H9 (cell line): ENCODE measurements at regions not wholly inside any gene's neighbourhood (a gene's known extent, or its start where the extent isn't known, plus 50 kb on each side); places are given as distances from the start of the nearest gene placed in this dataset.

ENCODE experiments used
- DNase-seq: peaks from one replicate; pipeline ENCODE4 v3.0.0-alpha.2; 2017
- H2AFZ ChIP-seq: one replicate; pipeline ENCODE4 v1.6.1; 2013; ENCODE audit warnings: mild to moderate bottlenecking, low read length, control low read depth, moderate library complexity
- H2AK5ac ChIP-seq: 2 replicates; pipeline ENCODE4 v1.6.1; 2013; ENCODE audit warnings: low read length, control low read depth, mixed read lengths; ENCODE audit not compliant: insufficient read length
- H2BK120ac ChIP-seq: one replicate; pipeline ENCODE4 v1.6.1; 2013; ENCODE audit warnings: low read depth, mild to moderate bottlenecking, low read length, control low read depth, inconsistent platforms; ENCODE audit not compliant: poor library complexity, severe bottlenecking
- H2BK12ac ChIP-seq: 2 replicates; pipeline ENCODE4 v1.6.1; 2013; ENCODE audit warnings: low read length, control low read depth, mixed read lengths, low read depth; ENCODE audit not compliant: insufficient read length
- H2BK15ac ChIP-seq: 2 replicates; pipeline ENCODE4 v1.6.1; 2013; ENCODE audit warnings: low read depth, low read length, control low read depth
- H2BK20ac ChIP-seq: one replicate; pipeline ENCODE4 v1.6.1; 2013; ENCODE audit warnings: low read depth, mild to moderate bottlenecking, low read length, control low read depth, inconsistent platforms; ENCODE audit not compliant: poor library complexity, severe bottlenecking
- H2BK5ac ChIP-seq: 2 replicates; pipeline ENCODE4 v1.6.1; 2013; ENCODE audit warnings: low read length, control low read depth, mixed read lengths; ENCODE audit not compliant: insufficient read length
- H3K14ac ChIP-seq: 2 replicates; pipeline ENCODE4 v1.6.1; 2013; ENCODE audit warnings: low read length, control low read depth; ENCODE audit not compliant: insufficient read depth
- H3K18ac ChIP-seq: 2 replicates; pipeline ENCODE4 v1.6.1; 2013; ENCODE audit warnings: low read depth, mild to moderate bottlenecking, mixed read lengths, low read length, control low read depth; ENCODE audit not compliant: insufficient read length
- H3K23ac ChIP-seq: 2 replicates; pipeline ENCODE4 v1.6.1; 2013; ENCODE audit warnings: low read length, control low read depth, mixed read lengths, low read depth; ENCODE audit not compliant: insufficient read length
- H3K23me2 ChIP-seq: 2 replicates; pipeline ENCODE4 v1.6.1; 2013; ENCODE audit warnings: low read depth, mild to moderate bottlenecking, mixed read lengths, low read length, control low read depth; ENCODE audit not compliant: insufficient read length, poor library complexity, severe bottlenecking
- H3K27ac ChIP-seq: 2 replicates; pipeline ENCODE4 v1.5.1; 2013; ENCODE audit warnings: low read length, control low read depth, mixed read lengths, low read depth; ENCODE audit not compliant: insufficient read length
- H3K27me3 ChIP-seq: 2 replicates; pipeline ENCODE4 v1.6.1; 2013; ENCODE audit warnings: low read length, control low read depth, inconsistent platforms; ENCODE audit not compliant: insufficient read depth
- H3K4ac ChIP-seq: 2 replicates; pipeline ENCODE4 v1.6.1; 2013; ENCODE audit warnings: low read depth, mild to moderate bottlenecking, control low read depth, inconsistent platforms, low read length, moderate library complexity
- H3K4me1 ChIP-seq: 2 replicates; pipeline ENCODE4 v1.6.1; 2013; ENCODE audit warnings: low read length, control low read depth, inconsistent platforms; ENCODE audit not compliant: insufficient read depth
- H3K4me2 ChIP-seq: 2 replicates; pipeline ENCODE4 v1.6.1; 2013; ENCODE audit warnings: low read length, control low read depth, mixed read lengths; ENCODE audit not compliant: insufficient read length, insufficient read depth
- H3K56ac ChIP-seq: 2 replicates; pipeline ENCODE4 v1.6.1; 2013; ENCODE audit warnings: low read depth, mild to moderate bottlenecking, mixed read lengths, low read length, control low read depth; ENCODE audit not compliant: insufficient read length
- H3K79me1 ChIP-seq: 2 replicates; pipeline ENCODE4 v1.6.1; 2013; ENCODE audit warnings: low read depth, mild to moderate bottlenecking, moderate library complexity, low read length, control low read depth, inconsistent platforms; ENCODE audit not compliant: insufficient read depth, poor library complexity, severe bottlenecking
- H3K79me2 ChIP-seq: 2 replicates; pipeline ENCODE4 v1.6.1; 2013; ENCODE audit warnings: low read length, control low read depth, inconsistent platforms; ENCODE audit not compliant: insufficient read depth
- H3K9ac ChIP-seq: 2 replicates; pipeline ENCODE4 v1.6.1; 2013; ENCODE audit warnings: low read length, control low read depth, mixed read lengths; ENCODE audit not compliant: insufficient read length; ENCODE audit errors: extremely low read depth
- H3K9me3 ChIP-seq: one replicate; pipeline ENCODE4 v1.6.1; 2013; ENCODE audit warnings: low read depth, low read length, inconsistent platforms; ENCODE audit not compliant: control insufficient read depth
- H3T11ph ChIP-seq: one replicate; pipeline ENCODE4 v1.6.1; 2013; ENCODE audit warnings: mild to moderate bottlenecking, low read length, control low read depth, inconsistent platforms
- H4K20me1 ChIP-seq: one replicate; pipeline ENCODE4 v1.6.1; 2013; ENCODE audit not compliant: control insufficient read depth, insufficient read length, insufficient read depth
- H4K5ac ChIP-seq: 2 replicates; pipeline ENCODE4 v1.6.1; 2013; ENCODE audit warnings: low read depth, mild to moderate bottlenecking, mixed read lengths, low read length, control low read depth; ENCODE audit not compliant: insufficient read length
- H4K8ac ChIP-seq: replicated peaks from 2 replicates; pipeline ENCODE4 v1.6.1; 2013; ENCODE audit warnings: low read length, control low read depth, mixed read lengths, low read depth; ENCODE audit not compliant: insufficient read length
- H4K91ac ChIP-seq: 2 replicates; pipeline ENCODE4 v1.6.1; 2013; ENCODE audit warnings: low read depth, mild to moderate bottlenecking, moderate library complexity, mixed read lengths, low read length, control low read depth; ENCODE audit not compliant: insufficient read length
- H3K27ac Mint-ChIP-seq, 3 experiments: 2 replicates in 2 of 3; 3 replicates in 1 of 3; pipeline ENCODE4 v1.8.0; 2020 to 2021; ENCODE audit warnings: mixed read lengths in 3 of 3, mild to moderate bottlenecking in 1 of 3, moderate library complexity in 1 of 3
- H3K27me3 Mint-ChIP-seq: 2 replicates; pipeline ENCODE4 v1.8.0; 2021; ENCODE audit warnings: low read depth, mild to moderate bottlenecking, moderate library complexity, mixed read lengths
- H3K36me3 Mint-ChIP-seq, 3 experiments: 2 replicates in 2 of 3; 3 replicates in 1 of 3; pipeline ENCODE4 v1.8.0; 2020 to 2021; ENCODE audit warnings: low read depth in 3 of 3, mixed read lengths in 3 of 3; ENCODE audit not compliant: insufficient read depth in 1 of 3
- H3K4me1 Mint-ChIP-seq, 2 experiments: 2 replicates each; pipeline ENCODE4 v1.8.0; 2020; ENCODE audit warnings: mixed read lengths in 2 of 2
- H3K4me3 Mint-ChIP-seq, 2 experiments: 2 replicates in 1 of 2; 3 replicates in 1 of 2; pipeline ENCODE4 v1.8.0; 2020 to 2021; ENCODE audit warnings: mild to moderate bottlenecking in 2 of 2, mixed read lengths in 2 of 2, moderate library complexity in 1 of 2
- H3K9me3 Mint-ChIP-seq, 2 experiments: 2 replicates in 1 of 2; 3 replicates in 1 of 2; pipeline ENCODE4 v1.8.0; 2020; ENCODE audit warnings: mild to moderate bottlenecking in 2 of 2, mixed read lengths in 2 of 2, moderate library complexity in 1 of 2
- WGBS: extraction: QIAGEN DNeasy Blood & Tissue Kit; methylation state at CpG from one replicate; pipeline ENCODE4 v1.1.7; 2013; ENCODE audit warnings: missing lambda C conversion rate, low lambda C conversion rate, mixed read lengths; ENCODE audit not compliant: insufficient read length; ENCODE audit errors: extremely low coverage; 5-methylcytosine and 5-hydroxymethylcytosine counted together
- TF ChIP-seq, protein P1 (sequence below): fragments of 200-600 bp; sonication (generic); conservative IDR thresholded peaks from 3 replicates; pipeline ENCODE4 v1.8.0; 2021; ENCODE audit warnings: antibody characterized with exemption, mild to moderate bottlenecking

DNA sequence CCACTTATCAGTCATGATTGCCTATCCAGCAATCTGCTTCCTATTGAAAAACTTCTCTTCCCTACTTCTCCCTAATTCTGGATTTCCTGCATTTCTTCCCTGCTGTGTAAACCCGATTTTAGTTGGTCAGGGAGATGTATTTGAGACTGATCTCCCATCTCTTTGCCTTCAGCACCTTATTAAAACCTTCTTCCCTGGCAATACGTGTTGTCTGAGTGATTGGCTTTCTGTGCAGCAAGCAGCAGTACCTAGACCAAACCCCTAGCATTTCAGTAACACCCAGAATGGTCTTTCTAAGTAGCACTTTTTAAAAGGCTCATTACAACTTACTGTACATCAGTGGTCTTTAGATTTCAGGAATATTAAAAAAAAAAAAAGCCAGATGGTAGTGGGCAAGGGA is 99.1 kb upstream of the PDE10A start:
- Histone ChIP-seq H3K4ac (no peak overlapping the region), H3K27me3 (no peaks in the 10 kb centered on the region), H3K79me2 (no peaks in the 10 kb centered on the region), H2BK120ac (no peak overlapping the region), H4K20me1 (no peaks in the 10 kb centered on the region), H3K56ac (no peak overlapping the region), H2AK5ac (no peak overlapping the region), H3K4me1 (no peaks in the 10 kb centered on the region), H3K18ac (no peak overlapping the region), H2BK5ac (no peak overlapping the region), H2BK20ac (no peak overlapping the region), H3K27ac (no peak overlapping the region), H3K23me2 (no peaks in the 10 kb centered on the region), H2AFZ (no peak overlapping the region), H3T11ph (no peak overlapping the region), H4K5ac (no peak overlapping the region), H3K4me2 (no peak overlapping the region), H3K14ac (no peak overlapping the region), H3K79me1 (no peaks in the 10 kb centered on the region), H3K9ac (no peak overlapping the region), H4K8ac (no peak overlapping the region), H2BK15ac (no peak overlapping the region), H3K9me3 (no peaks in the 10 kb centered on the region), H4K91ac (no peak overlapping the region), H3K23ac (no peak overlapping the region), H2BK12ac (no peak overlapping the region)
- Mint-ChIP-seq H3K4me3 (no peak overlapping the region), H3K4me1 (no peaks in the 10 kb centered on the region), H3K9me3 (no peaks in the 10 kb centered on the region), H3K36me3 (peaks cover 0 to 2% (median 0%) of the 10 kb centered on the region in 3 experiments; a peak in 2 of 7 replicates), H3K27ac (no peak overlapping the region), H3K27me3 (peaks cover 5% of the 10 kb centered on the region)
- TF ChIP-seq, protein P1, sequence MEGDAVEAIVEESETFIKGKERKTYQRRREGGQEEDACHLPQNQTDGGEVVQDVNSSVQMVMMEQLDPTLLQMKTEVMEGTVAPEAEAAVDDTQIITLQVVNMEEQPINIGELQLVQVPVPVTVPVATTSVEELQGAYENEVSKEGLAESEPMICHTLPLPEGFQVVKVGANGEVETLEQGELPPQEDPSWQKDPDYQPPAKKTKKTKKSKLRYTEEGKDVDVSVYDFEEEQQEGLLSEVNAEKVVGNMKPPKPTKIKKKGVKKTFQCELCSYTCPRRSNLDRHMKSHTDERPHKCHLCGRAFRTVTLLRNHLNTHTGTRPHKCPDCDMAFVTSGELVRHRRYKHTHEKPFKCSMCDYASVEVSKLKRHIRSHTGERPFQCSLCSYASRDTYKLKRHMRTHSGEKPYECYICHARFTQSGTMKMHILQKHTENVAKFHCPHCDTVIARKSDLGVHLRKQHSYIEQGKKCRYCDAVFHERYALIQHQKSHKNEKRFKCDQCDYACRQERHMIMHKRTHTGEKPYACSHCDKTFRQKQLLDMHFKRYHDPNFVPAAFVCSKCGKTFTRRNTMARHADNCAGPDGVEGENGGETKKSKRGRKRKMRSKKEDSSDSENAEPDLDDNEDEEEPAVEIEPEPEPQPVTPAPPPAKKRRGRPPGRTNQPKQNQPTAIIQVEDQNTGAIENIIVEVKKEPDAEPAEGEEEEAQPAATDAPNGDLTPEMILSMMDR, result no peak
- no CpG with 5 or more reads among the region's 2 CpGs for WGBS
- no peak for DNase-seq
